ENCODE measurements at regions not wholly inside any gene's neighbourhood (a gene's known extent, or its start where the extent isn't known, plus 50 kb on each side); places are given as distances from the start of the nearest gene placed in this dataset.
A peak's percentile ranks its signal among the peaks of the same experiment; 100 is the strongest.

GRCh38 chr11:32312206-32312817, 123.0 kb downstream of the WT1 start:
- intact Hi-C loops (cut with micrococcal nuclease; ENCODE audit: unreplicated experiment) = no loop called here
- no peak for TF ChIP-seq CTCF (conservative IDR thresholded peaks at IDR 0.05; ENCODE audit: low read depth, low read length)
- TF ChIP-seq EZH2 (IDR thresholded peaks at IDR 0.05; ENCODE audit: borderline replicate concordance, low read depth, low read length, poor library complexity, severe bottlenecking) = no peak
- DNase-seq (ENCODE audit: low spot score) = no peak

GRCh38 chr11:32312865-32313403, 122.4 kb downstream of the WT1 start:
- H3K27me3 ChIP-seq (replicated peaks; ENCODE audit: insufficient read depth, low read depth, low read length, poor library complexity) = no peaks in the 10 kb centered on the region
- TF ChIP-seq CTCF (conservative IDR thresholded peaks at IDR 0.05; ENCODE audit: low read depth, low read length) (peak; percentile 100), EZH2 (IDR thresholded peaks at IDR 0.05; ENCODE audit: borderline replicate concordance, low read depth, low read length, poor library complexity, severe bottlenecking) (no peak)
- intact Hi-C loops (cut with micrococcal nuclease; ENCODE audit: unreplicated experiment) = no loop called here
- POLR2A ChIA-PET (ENCODE audit: low non-redundant PET) = interaction anchor here (0.6 kb wide), 3 partner anchors 21 to 549 kb away, joined by 3 to 4 read pairs (median 3); no protein-coding TSS in a partner anchor
- BruUV-seq (replicated peaks) = no TSS peak
- no peak overlapping the region for H3K4me3 ChIP-seq (ENCODE audit: low read depth, low read length, poor library complexity, severe bottlenecking)
- no peaks in the 10 kb centered on the region for H3K36me3 ChIP-seq (ENCODE audit: insufficient read depth, low read length, poor library complexity, severe bottlenecking)
- peak; percentile 97 for DNase-seq (ENCODE audit: low spot score)
- H3K9me3 ChIP-seq (ENCODE audit: low read depth, low read length, poor library complexity, severe bottlenecking) = no peaks in the 10 kb centered on the region
- CTCF ChIA-PET = interaction anchor here (0.5 to 1.1 kb wide), 10 partner anchors 9 to 479 kb away, joined by 3 to 18 read pairs (median 4); no protein-coding TSS in a partner anchor
- peaks cover 9% of the 10 kb centered on the region for H3K4me1 ChIP-seq (ENCODE audit: insufficient read depth, low read length, poor library complexity, severe bottlenecking)
- no peak overlapping the region for H3K27ac ChIP-seq (ENCODE audit: low read depth, low read length, poor library complexity, severe bottlenecking)

More at GRCh38 chr11:32312206-32312817, 123.0 kb downstream of the WT1 start:
- H3K36me3 ChIP-seq (ENCODE audit: insufficient read depth, low read length, poor library complexity, severe bottlenecking) = no peaks in the 10 kb centered on the region
- peaks cover 14% of the 10 kb centered on the region for H3K4me1 ChIP-seq (ENCODE audit: insufficient read depth, low read length, poor library complexity, severe bottlenecking)
- H3K4me3 ChIP-seq (ENCODE audit: low read depth, low read length, poor library complexity, severe bottlenecking) = no peak overlapping the region
- POLR2A ChIA-PET (ENCODE audit: low non-redundant PET) = interaction anchor here (0.6 kb wide), 2 partner anchors 72 to 548 kb away, joined by 3 to 4 read pairs; no protein-coding TSS in a partner anchor
- CTCF ChIA-PET = interaction anchor here (0.6 to 1.1 kb wide), 9 partner anchors 9 to 480 kb away, joined by 3 to 18 read pairs (median 4); no protein-coding TSS in a partner anchor
- H3K9me3 ChIP-seq (ENCODE audit: low read depth, low read length, poor library complexity, severe bottlenecking) = no peaks in the 10 kb centered on the region
- no TSS peak for BruUV-seq (replicated peaks)
- H3K27me3 ChIP-seq (replicated peaks; ENCODE audit: insufficient read depth, low read depth, low read length, poor library complexity) = no peaks in the 10 kb centered on the region
- H3K27ac ChIP-seq (ENCODE audit: low read depth, low read length, poor library complexity, severe bottlenecking) = no peak overlapping the region

GRCh38 chr11:32313477-32313876, 121.9 kb downstream of the WT1 start:
- Histone ChIP-seq H3K27me3 (replicated peaks; ENCODE audit: insufficient read depth, low read depth, low read length, poor library complexity) (no peaks in the 10 kb centered on the region), H3K4me3 (ENCODE audit: low read depth, low read length, poor library complexity, severe bottlenecking) (no peak overlapping the region), H3K27ac (ENCODE audit: low read depth, low read length, poor library complexity, severe bottlenecking) (no peak overlapping the region), H3K9me3 (ENCODE audit: low read depth, low read length, poor library complexity, severe bottlenecking) (no peaks in the 10 kb centered on the region), H3K36me3 (ENCODE audit: insufficient read depth, low read length, poor library complexity, severe bottlenecking) (no peaks in the 10 kb centered on the region), H3K4me1 (ENCODE audit: insufficient read depth, low read length, poor library complexity, severe bottlenecking) (peaks cover 9% of the 10 kb centered on the region)
- POLR2A ChIA-PET (ENCODE audit: low non-redundant PET) = interaction anchor here (0.6 kb wide), 1 partner anchor 22 kb away, joined by 3 read pairs; no protein-coding TSS in a partner anchor
- no peak for DNase-seq (ENCODE audit: low spot score)
- BruUV-seq (replicated peaks) = no TSS peak
- CTCF ChIA-PET = interaction anchor here (0.5 to 1.1 kb wide), 9 partner anchors 10 to 479 kb away, joined by 3 to 18 read pairs (median 5); no protein-coding TSS in a partner anchor
- TF ChIP-seq CTCF (conservative IDR thresholded peaks at IDR 0.05; ENCODE audit: low read depth, low read length) (no peak), EZH2 (IDR thresholded peaks at IDR 0.05; ENCODE audit: borderline replicate concordance, low read depth, low read length, poor library complexity, severe bottlenecking) (no peak)
- intact Hi-C loops (cut with micrococcal nuclease; ENCODE audit: unreplicated experiment) = no loop called here
